NCI-H1105 treated with DMSO at 0.1 percent for 48 hours (cell line): ENCODE measurements at regions not wholly inside any gene's neighbourhood (a gene's known extent, or its start where the extent isn't known, plus 50 kb on each side); places are given as distances from the start of the nearest gene placed in this dataset.

ENCODE experiments used
- DNase-seq: peaks from one replicate; lab custom pipeline; 2025; lab: John Stamatoyannopoulos, UW

- no peak for DNase-seq
Measured at GRCh38 chrX:42442745-42443144, 335.2 kb downstream of the PPP1R2C start.

GRCh38 chrX:42437211-42437610 is 340.8 kb downstream of the PPP1R2C start:
- no peak for DNase-seq

- no peak for DNase-seq
Measured at GRCh38 chrX:42434458-42435166, 343.4 kb downstream of the PPP1R2C start.

GRCh38 chrX:42432552-42432951 is 345.4 kb downstream of the PPP1R2C start:
- DNase-seq = no peak

GRCh38 chrX:42422961-42423360 is 355.0 kb downstream of the PPP1R2C start:
- DNase-seq = no peak

- no peak for DNase-seq
Measured at GRCh38 chrX:42420426-42420825, 357.5 kb downstream of the PPP1R2C start.

- no peak for DNase-seq
Measured at GRCh38 chrX:42415636-42416035, 362.3 kb downstream of the PPP1R2C start.

GRCh38 chrX:42414057-42414456 is 363.9 kb downstream of the PPP1R2C start:
- DNase-seq = no peak

- no peak for DNase-seq
Measured at GRCh38 chrX:42399632-42400024, 378.3 kb downstream of the PPP1R2C start.

- no peak for DNase-seq
Measured at GRCh38 chrX:42398967-42399631, 378.9 kb downstream of the PPP1R2C start.

- no peak for DNase-seq
Measured at GRCh38 chrX:42396136-42396535, 381.8 kb downstream of the PPP1R2C start.

GRCh38 chrX:42392846-42393245 is 385.1 kb downstream of the PPP1R2C start:
- no peak for DNase-seq

GRCh38 chrX:42386681-42387080 is 391.3 kb downstream of the PPP1R2C start:
- no peak for DNase-seq

GRCh38 chrX:42385730-42386129 is 392.2 kb downstream of the PPP1R2C start:
- no peak for DNase-seq

- no peak for DNase-seq
Measured at GRCh38 chrX:42384956-42385355, 393.0 kb downstream of the PPP1R2C start.

GRCh38 chrX:42378857-42379256 is 399.1 kb downstream of the PPP1R2C start:
- DNase-seq = no peak

- no peak for DNase-seq
Measured at GRCh38 chrX:42375086-42375485, 402.9 kb downstream of the PPP1R2C start.

- no peak for DNase-seq
Measured at GRCh38 chrX:42366181-42366580, 411.8 kb downstream of the PPP1R2C start.

GRCh38 chrX:42362219-42362618 is 415.7 kb downstream of the PPP1R2C start:
- DNase-seq = no peak

- DNase-seq = peak; percentile 5
Measured at GRCh38 chrX:42342981-42343380, 419.6 kb upstream of the CASK start.
